IPS DF 4.7 (cell line): ENCODE measurements at regions not wholly inside any gene's neighbourhood (a gene's known extent, or its start where the extent isn't known, plus 50 kb on each side); places are given as distances from the start of the nearest gene placed in this dataset.

Experiments
- DNase-seq: peaks from one replicate; pipeline ENCODE4 v3.0.0-alpha.2; 2013; ENCODE audit warnings: low spot score; ENCODE audit errors: extremely low read depth

GRCh38 chr21:39124681-39125251 is 58.5 kb downstream of the PSMG1 start:
- DNase-seq, result no peak

DNA sequence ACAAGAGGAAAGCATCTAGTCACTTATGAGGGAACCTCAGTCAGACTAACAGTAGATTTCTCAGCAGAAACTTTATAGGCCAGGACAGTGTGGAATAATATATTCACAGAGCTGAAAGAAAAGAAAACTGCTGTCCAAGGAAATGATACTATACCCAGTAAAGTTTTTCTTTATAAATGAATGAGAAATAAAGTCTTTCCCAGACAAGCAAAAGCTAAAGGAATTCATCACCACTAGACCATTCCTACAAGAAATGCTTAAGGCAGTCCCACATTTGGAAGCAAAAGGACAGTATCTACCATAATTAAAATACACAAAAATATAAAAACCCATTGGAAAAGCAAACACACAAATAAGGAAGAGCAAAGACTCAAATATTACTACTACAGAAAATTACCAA is 59.9 kb downstream of the PSMG1 start:
- no peak for DNase-seq

GRCh38 chr21:39121600-39122355 is 61.5 kb downstream of the PSMG1 start:
- DNase-seq, result no peak

DNA sequence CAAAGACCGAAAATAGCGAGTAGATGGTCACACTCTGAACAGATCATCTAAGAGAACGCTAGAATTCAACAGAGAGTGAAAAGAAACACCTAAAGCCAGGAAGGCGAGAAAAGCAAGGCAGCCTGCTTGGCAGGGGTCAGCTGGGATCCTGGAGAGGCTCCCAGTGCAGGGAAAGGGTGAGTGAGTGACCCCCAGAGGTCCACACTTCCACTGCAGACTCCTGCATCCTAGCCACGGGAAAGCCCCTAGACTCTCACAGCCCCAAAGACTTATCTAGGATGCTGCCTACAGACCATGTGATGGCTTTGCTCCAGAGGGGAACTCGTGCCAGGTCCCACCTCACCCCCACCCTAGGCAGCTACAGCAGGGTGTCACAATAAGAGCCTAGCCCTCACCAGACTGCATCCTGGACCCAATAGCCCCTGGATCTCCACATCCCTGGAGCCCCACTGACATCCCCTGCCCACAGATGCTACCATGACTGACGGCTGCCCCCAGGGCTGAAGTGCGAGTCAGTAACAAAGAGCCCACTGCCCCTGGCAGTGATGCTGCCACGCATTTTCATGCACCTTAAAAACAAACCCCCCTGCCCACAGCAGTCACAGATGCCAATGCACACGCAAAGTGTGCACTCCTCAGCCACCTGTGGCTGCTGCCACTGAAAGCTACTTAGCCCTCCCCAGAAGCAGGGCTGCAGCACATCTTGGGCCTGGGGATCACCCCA is 62.2 kb downstream of the PSMG1 start:
- no peak for DNase-seq

DNA sequence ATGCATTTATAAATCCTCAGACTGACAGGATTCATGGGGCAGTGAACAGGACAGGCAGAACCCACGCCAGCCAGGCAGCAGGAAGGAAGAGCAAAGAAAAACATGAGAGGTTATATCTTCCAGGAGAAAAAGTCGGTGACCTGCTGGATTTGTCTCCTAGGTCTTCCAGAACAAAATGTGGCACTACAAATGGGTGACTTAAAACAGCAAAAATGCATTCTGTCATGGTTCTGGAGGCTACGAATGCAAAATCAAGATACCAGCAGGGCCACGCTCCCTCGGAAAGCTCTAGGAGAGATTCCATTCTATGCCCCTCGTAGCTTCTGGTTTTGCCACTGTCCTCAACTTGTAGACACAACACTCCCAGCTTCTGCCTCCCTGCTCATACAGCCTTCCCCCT is 63.4 kb downstream of the PSMG1 start:
- no peak for DNase-seq

GRCh38 chr21:39118604-39119215 is 64.5 kb downstream of the PSMG1 start:
- DNase-seq, result no peak

- DNase-seq, result no peak
Observed at GRCh38 chr21:39118061-39118460, 65.2 kb downstream of the PSMG1 start.

GRCh38 chr21:39117440-39117970 is 65.7 kb downstream of the PSMG1 start:
- no peak for DNase-seq

GRCh38 chr21:39116761-39117439 is 66.4 kb downstream of the PSMG1 start:
- no peak for DNase-seq

DNA sequence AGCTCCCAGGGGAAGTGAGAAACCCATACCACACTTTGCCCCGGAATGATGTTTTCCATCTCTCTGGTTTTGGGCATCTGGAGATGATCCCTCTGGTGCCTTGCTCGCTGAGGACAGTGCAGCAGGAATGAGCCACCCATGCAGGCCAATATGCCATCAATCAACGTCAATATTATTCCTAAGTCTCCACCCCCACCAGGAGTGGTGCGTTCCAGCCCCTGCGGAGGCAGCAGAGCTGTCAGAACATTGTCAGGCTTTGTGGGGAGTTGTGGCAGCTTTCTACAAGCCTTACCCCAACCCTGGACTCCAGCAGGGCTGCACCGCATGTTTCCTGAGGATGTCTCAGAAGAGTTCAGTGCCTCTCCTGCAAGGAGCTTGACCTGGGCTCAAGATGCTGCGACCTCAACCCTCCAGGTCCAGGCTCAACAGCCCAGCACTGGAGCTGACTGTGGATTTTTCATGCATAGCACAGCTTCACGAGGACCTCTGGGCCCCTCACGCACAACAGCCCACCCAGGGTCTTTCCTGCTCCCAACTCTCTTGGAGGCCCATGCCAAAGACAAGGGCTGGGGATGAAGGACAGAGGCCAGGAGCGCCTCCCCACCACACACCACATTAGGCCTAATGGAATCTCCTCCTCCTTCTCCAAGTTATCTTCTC is 67.5 kb downstream of the PSMG1 start:
- no peak for DNase-seq

DNA sequence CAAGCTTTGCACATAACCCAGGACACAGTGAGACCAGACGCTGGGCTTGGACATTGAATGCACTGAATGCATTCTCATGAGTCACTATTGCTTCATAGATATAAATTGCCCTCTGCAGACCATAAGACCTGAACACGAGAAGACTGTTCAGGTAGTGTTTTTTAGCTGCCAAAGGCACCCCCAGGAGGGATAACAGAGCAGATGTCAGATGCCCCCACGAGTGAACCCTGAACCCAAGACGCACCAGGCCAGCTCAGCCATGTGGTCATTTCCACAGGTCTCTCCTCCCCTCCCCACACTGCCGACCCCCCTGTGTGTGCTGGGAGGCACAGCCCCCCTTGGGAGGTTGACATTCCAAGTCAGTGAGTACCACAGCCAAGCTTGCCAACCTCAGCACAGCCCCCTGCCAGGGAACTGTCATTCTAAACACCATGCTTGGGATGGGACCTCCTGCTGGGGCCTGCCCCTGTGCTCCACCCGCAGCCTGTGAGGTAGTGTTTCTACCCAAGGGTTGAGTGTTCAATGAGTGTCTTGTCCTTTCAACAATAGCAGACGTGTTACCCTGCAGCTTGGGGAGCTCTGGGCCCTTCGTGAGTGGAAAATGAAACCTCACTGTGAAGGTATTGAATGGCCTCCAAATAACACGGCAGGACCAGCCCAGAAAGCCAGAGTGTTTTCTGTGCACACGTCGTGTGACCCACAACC is 68.2 kb downstream of the PSMG1 start:
- no peak for DNase-seq

GRCh38 chr21:39111931-39112550 is 71.2 kb downstream of the PSMG1 start:
- DNase-seq, result no peak

- no peak for DNase-seq
Observed at GRCh38 chr21:39110431-39110830, 72.8 kb downstream of the PSMG1 start.

DNA sequence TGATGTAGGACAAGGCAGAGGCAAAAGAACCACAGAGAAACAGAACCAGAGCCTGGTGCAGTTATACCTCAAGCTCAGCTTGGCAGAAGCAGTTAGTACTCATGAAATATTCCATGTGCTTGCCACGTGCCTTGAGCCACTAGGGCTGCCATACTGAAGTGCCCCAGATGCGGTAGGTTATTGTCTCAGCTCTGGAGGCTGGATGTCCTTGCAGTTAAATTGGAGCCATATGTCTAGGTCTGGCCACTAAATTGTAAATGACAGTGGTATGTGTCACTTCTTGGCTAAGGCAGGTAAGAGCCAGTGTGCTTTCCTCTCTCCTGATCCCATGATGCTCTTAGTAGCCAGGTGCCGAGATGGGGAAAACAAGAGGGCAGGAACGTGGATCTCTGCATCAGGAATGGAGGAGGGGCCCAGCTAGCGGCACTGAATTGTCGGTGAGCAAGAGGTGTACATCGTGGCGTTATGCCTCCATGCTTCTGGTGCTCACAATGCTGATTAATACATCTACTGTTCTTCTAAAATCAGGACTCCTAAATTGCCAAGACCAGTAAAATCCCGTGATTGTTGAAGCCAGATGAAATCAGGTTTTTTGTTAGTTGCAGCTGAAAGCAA is 73.5 kb downstream of the PSMG1 start:
- no peak for DNase-seq

DNA sequence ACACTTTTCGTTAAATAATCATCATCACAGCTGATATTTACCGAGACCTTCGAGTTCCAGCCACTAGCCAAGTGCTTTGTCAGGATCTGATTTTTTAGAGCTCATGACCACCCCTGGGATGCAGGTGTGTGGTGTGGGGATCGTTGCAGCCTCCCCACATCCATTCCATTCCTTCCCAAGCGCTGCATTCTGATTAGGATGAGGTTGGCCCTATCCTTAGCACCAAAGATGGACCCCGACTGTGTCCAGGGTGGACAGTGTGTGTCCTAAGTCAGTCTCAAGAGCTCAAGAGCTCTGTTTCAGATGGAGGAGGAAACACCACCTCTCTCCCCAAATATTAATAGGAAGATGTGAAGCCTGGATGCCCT is 74.1 kb downstream of the PSMG1 start:
- no peak for DNase-seq

DNA sequence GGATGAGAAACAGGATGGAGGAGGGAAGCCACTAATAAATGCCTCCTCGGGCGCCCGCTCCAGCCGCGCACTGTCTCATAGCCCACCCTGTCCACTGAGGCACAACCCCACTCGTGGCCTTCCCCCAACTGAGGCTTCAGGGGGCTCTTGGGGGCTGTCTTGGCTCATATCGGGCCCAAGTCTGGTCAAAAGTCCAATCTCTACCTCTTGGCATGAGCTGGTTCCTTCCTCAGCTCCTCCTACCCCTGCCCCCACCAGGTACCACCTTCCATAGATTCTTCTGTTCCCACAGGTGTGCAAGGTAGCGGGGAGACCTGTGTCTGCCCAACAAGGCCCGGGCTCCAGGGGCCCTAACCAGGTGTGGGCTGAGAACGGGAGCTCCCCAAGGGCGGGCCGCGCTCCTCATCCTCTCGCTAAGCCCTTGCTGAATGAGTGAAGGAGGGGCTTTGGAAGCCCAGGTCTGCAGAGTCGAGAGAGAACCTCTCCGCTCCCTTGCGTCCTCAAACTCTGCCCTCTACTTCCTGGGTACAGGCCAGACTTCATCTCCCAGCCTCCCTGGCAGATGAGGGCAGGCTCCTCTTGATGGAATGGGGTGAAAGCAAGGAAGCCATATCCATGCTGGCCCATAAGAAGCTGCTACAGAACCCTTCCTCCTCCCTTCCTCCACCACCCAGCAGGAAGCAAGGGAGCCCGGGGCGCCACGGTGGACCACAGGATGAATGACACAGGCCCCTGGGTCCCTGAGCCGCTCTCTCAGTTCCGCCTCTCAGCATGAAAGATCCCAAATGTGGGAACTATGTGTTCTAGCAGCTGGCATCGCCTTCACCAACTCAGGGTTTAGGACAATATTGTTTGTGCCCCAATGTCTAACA is 74.7 kb downstream of the PSMG1 start:
- DNase-seq, result no peak

- DNase-seq, result no peak
Observed at GRCh38 chr21:39107739-39108138, 75.5 kb downstream of the PSMG1 start.

DNA sequence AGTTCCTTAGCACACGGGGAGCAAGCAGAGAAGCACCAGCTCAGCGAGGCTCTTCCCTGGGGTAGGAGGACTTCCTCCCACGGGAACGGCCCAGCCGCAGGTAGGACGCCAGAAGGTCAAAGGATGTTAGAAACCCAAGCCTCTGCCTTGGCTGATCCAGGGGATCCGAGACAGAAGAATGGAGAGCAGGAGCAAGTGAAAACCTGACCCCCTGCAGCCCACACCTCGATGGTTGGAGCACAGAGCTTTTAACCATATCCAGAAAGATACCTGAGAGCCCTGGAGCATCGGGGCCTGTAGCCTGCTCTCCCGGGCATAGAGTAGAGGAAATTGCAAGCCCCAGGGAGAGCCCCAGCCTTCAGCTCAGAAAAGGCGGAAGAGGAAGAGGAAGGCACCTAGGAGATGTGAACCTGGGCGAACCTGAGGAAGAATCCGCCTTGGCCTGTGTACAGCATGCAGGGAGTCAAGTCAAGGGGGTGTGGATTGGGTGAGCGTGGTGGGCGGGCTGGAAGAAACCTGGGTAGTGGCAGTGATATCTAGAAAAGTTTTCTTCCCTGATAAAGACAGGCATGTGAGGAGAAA is 76.3 kb downstream of the PSMG1 start:
- DNase-seq, result no peak
